H7 (cell line): ENCODE measurements at regions not wholly inside any gene's neighbourhood (a gene's known extent, or its start where the extent isn't known, plus 50 kb on each side); places are given as distances from the start of the nearest gene placed in this dataset.

Experiments used
- DNase-seq: peaks from one replicate; pipeline ENCODE4 v3.0.0; 2012
- H3K27me3 ChIP-seq: 2 replicates; pipeline ENCODE4 v1.6.0; 2011; ENCODE audit warnings: mild to moderate bottlenecking, low read length; ENCODE audit not compliant: control insufficient read depth, insufficient read depth
- H3K36me3 ChIP-seq: replicated peaks from 2 replicates; pipeline ENCODE4 v1.5.1; 2011; ENCODE audit warnings: low read length; ENCODE audit not compliant: control insufficient read depth, insufficient read depth
- H3K4me3 ChIP-seq: 2 replicates; pipeline ENCODE4 v1.5.1; 2011; ENCODE audit warnings: low read depth, mild to moderate bottlenecking, control low read depth, low read length, moderate library complexity; ENCODE audit not compliant: insufficient read depth

- no peaks in the 10 kb centered on the region for H3K27me3 ChIP-seq
- DNase-seq, result no peak
- H3K36me3 ChIP-seq, result no peaks in the 10 kb centered on the region
- H3K4me3 ChIP-seq, result no peak overlapping the region
These were observed 113.3 kb upstream of the PRB2 start for GRCh38 chr12:11508699-11509098.

GRCh38 chr12:11509326-11509725, 114.0 kb upstream of the PRB2 start:
- Histone ChIP-seq H3K36me3 (no peaks in the 10 kb centered on the region), H3K4me3 (no peak overlapping the region), H3K27me3 (no peaks in the 10 kb centered on the region)
- no peak for DNase-seq

GRCh38 chr12:11510671-11511070, 115.3 kb upstream of the PRB2 start:
- H3K4me3 ChIP-seq, result no peak overlapping the region
- no peaks in the 10 kb centered on the region for H3K36me3 ChIP-seq
- no peak for DNase-seq
- H3K27me3 ChIP-seq, result no peaks in the 10 kb centered on the region

GRCh38 chr12:11513288-11513687, 117.9 kb upstream of the PRB2 start:
- Histone ChIP-seq H3K4me3 (no peak overlapping the region), H3K27me3 (no peaks in the 10 kb centered on the region), H3K36me3 (no peaks in the 10 kb centered on the region)
- DNase-seq, result peak; percentile 41

GRCh38 chr12:11517080-11517479, 121.7 kb upstream of the PRB2 start:
- H3K36me3 ChIP-seq, result no peaks in the 10 kb centered on the region
- no peak overlapping the region for H3K4me3 ChIP-seq
- no peaks in the 10 kb centered on the region for H3K27me3 ChIP-seq
- no peak for DNase-seq

- Histone ChIP-seq H3K27me3 (no peaks in the 10 kb centered on the region), H3K4me3 (no peak overlapping the region), H3K36me3 (no peaks in the 10 kb centered on the region)
- no peak for DNase-seq
These were observed 125.0 kb upstream of the ETV6 start for GRCh38 chr12:11524446-11524845.

GRCh38 chr12:11534064-11534463, 115.4 kb upstream of the ETV6 start:
- Histone ChIP-seq H3K36me3 (no peaks in the 10 kb centered on the region), H3K27me3 (no peaks in the 10 kb centered on the region), H3K4me3 (no peak overlapping the region)
- no peak for DNase-seq

GRCh38 chr12:11535127-11535526, 114.3 kb upstream of the ETV6 start:
- no peak for DNase-seq
- Histone ChIP-seq H3K27me3 (no peaks in the 10 kb centered on the region), H3K36me3 (no peaks in the 10 kb centered on the region), H3K4me3 (no peak overlapping the region)

- Histone ChIP-seq H3K4me3 (no peak overlapping the region), H3K36me3 (no peaks in the 10 kb centered on the region), H3K27me3 (no peaks in the 10 kb centered on the region)
- no peak for DNase-seq
These were observed 110.3 kb upstream of the ETV6 start for GRCh38 chr12:11539156-11539555.

GRCh38 chr12:11540156-11540555, 109.3 kb upstream of the ETV6 start:
- no peaks in the 10 kb centered on the region for H3K36me3 ChIP-seq
- no peaks in the 10 kb centered on the region for H3K27me3 ChIP-seq
- DNase-seq, result no peak
- H3K4me3 ChIP-seq, result no peak overlapping the region

GRCh38 chr12:11540615-11541310, 108.7 kb upstream of the ETV6 start:
- Histone ChIP-seq H3K4me3 (no peak overlapping the region), H3K36me3 (no peaks in the 10 kb centered on the region), H3K27me3 (no peaks in the 10 kb centered on the region)
- no peak for DNase-seq

GRCh38 chr12:11542599-11542998, 106.9 kb upstream of the ETV6 start:
- DNase-seq, result no peak
- Histone ChIP-seq H3K36me3 (no peaks in the 10 kb centered on the region), H3K27me3 (no peaks in the 10 kb centered on the region), H3K4me3 (no peak overlapping the region)

GRCh38 chr12:11543457-11544158, 105.9 kb upstream of the ETV6 start:
- H3K27me3 ChIP-seq, result no peaks in the 10 kb centered on the region
- no peaks in the 10 kb centered on the region for H3K36me3 ChIP-seq
- no peak for DNase-seq
- no peak overlapping the region for H3K4me3 ChIP-seq

- DNase-seq, result no peak
- Histone ChIP-seq H3K4me3 (no peak overlapping the region), H3K27me3 (no peaks in the 10 kb centered on the region), H3K36me3 (no peaks in the 10 kb centered on the region)
These were observed 103.8 kb upstream of the ETV6 start for GRCh38 chr12:11545484-11546330.
